ENCODE measurements at regions not wholly inside any gene's neighbourhood (a gene's known extent, or its start where the extent isn't known, plus 50 kb on each side); places are given as distances from the start of the nearest gene placed in this dataset.

GRCh38 chr2:154554046-154554445 is 144.4 kb upstream of the KCNJ3 start:
- Histone ChIP-seq H3K4me3 (replicated peaks; ENCODE audit: insufficient read depth, low read length) (no peak overlapping the region), H3K27ac (replicated peaks) (no peak overlapping the region), H3K27me3 (ENCODE audit: insufficient read depth, poor library complexity, severe bottlenecking) (no peaks in the 10 kb centered on the region)
- no peak for DNase-seq (ENCODE audit: low read depth in 1 of 2, low spot score in 1 of 2)
- TF ChIP-seq POLR2AphosphoS5 (IDR thresholded peaks at IDR 0.05; ENCODE audit: low read depth): no peak
- TF ChIP-seq GABPA (IDR thresholded peaks at IDR 0.05; ENCODE audit: low read depth): no peak
- no peak for TF ChIP-seq REST (IDR thresholded peaks at IDR 0.05; ENCODE audit: insufficient replicate concordance, low read depth)
- no peak for TF ChIP-seq SPI1 (IDR thresholded peaks at IDR 0.05; ENCODE audit: borderline replicate concordance, low read depth)
- no peak for TF ChIP-seq CTCF (IDR thresholded peaks at IDR 0.05; ENCODE audit: insufficient read depth, low read length)

GRCh38 chr2:154555710-154556109 is 142.8 kb upstream of the KCNJ3 start:
- Histone ChIP-seq H3K27me3 (ENCODE audit: insufficient read depth, poor library complexity, severe bottlenecking) (no peaks in the 10 kb centered on the region), H3K4me3 (replicated peaks; ENCODE audit: insufficient read depth, low read length) (no peak overlapping the region), H3K27ac (replicated peaks) (no peak overlapping the region)
- TF ChIP-seq REST (IDR thresholded peaks at IDR 0.05; ENCODE audit: insufficient replicate concordance, low read depth): no peak
- TF ChIP-seq POLR2AphosphoS5 (IDR thresholded peaks at IDR 0.05; ENCODE audit: low read depth): no peak
- TF ChIP-seq CTCF (IDR thresholded peaks at IDR 0.05; ENCODE audit: insufficient read depth, low read length): no peak
- TF ChIP-seq SPI1 (IDR thresholded peaks at IDR 0.05; ENCODE audit: borderline replicate concordance, low read depth): no peak
- TF ChIP-seq GABPA (IDR thresholded peaks at IDR 0.05; ENCODE audit: low read depth): no peak
- no peak for DNase-seq (ENCODE audit: low read depth in 1 of 2, low spot score in 1 of 2)

- no peak overlapping the region for H3K27ac ChIP-seq (replicated peaks)
- DNase-seq (ENCODE audit: low read depth in 1 of 2, low spot score in 1 of 2): no peak
- H3K27me3 ChIP-seq (ENCODE audit: insufficient read depth, poor library complexity, severe bottlenecking): no peaks in the 10 kb centered on the region
- H3K4me3 ChIP-seq (replicated peaks; ENCODE audit: insufficient read depth, low read length): no peak overlapping the region
- TF ChIP-seq REST (IDR thresholded peaks at IDR 0.05; ENCODE audit: insufficient replicate concordance, low read depth) (no peak), CTCF (IDR thresholded peaks at IDR 0.05; ENCODE audit: insufficient read depth, low read length) (no peak), SPI1 (IDR thresholded peaks at IDR 0.05; ENCODE audit: borderline replicate concordance, low read depth) (no peak), GABPA (IDR thresholded peaks at IDR 0.05; ENCODE audit: low read depth) (no peak), POLR2AphosphoS5 (IDR thresholded peaks at IDR 0.05; ENCODE audit: low read depth) (no peak)
Measured at GRCh38 chr2:154556146-154556545, 142.3 kb upstream of the KCNJ3 start.
